SK-N-SH (cell line): ENCODE measurements at regions not wholly inside any gene's neighbourhood (a gene's known extent, or its start where the extent isn't known, plus 50 kb on each side); places are given as distances from the start of the nearest gene placed in this dataset.

ENCODE experiments used
- CTCF ChIA-PET: fragments of 300-600, 350-600 bp; formaldehyde crosslinking; extraction: SDS; loops from one replicate; lab custom pipeline; 2021; lab: Yijun Ruan, JAX
- POLR2A ChIA-PET: fragments of 350-600 bp; sonication (Branson Sonifier 250); formaldehyde crosslinking; extraction: SDS; loops from one replicate; lab custom pipeline; 2020; ENCODE audit warnings: antibody characterized with exemption, inconsistent platforms; lab: Yijun Ruan, JAX
- DNase-seq: peaks from one replicate; pipeline ENCODE4 v3.0.0; 2012
- H2AFZ ChIP-seq: fragments of 200-600 bp; sonication (generic); 2 replicates; pipeline ENCODE4 v1.8.1; 2016; ENCODE audit warnings: antibody characterized with exemption, mild to moderate bottlenecking, low read depth
- H3F3A ChIP-seq: fragments of 200-600 bp; sonication (generic); replicated peaks from 2 replicates; pipeline ENCODE3; 2016; ENCODE audit warnings: antibody characterized with exemption, mild to moderate bottlenecking; ENCODE audit not compliant: insufficient read depth
- H3K27ac ChIP-seq, 2 experiments: fragments of 200-500 bp in 1 of 2; fragments of 200-600 bp in 1 of 2; sonication (Bioruptor generic) in 1 of 2; sonication (generic), shearing (Covaris generic) in 1 of 2; 2 replicates each; pipeline versions ENCODE4 v1.5.1 to v1.6.1; 2014 to 2016; ENCODE audit warnings: low read depth in 2 of 2, inconsistent platforms in 1 of 2, low read length in 1 of 2, mild to moderate bottlenecking in 1 of 2, mixed read lengths in 1 of 2
- H3K27me3 ChIP-seq: fragments of 200-600 bp; sonication (generic), shearing (Covaris generic); 2 replicates; pipeline ENCODE4 v1.6.1; 2016; ENCODE audit warnings: mixed run types; ENCODE audit not compliant: insufficient read depth
- H3K36me3 ChIP-seq, 2 experiments: fragments of 200-500 bp in 1 of 2; fragments of 200-600 bp in 1 of 2; sonication (Bioruptor generic) in 1 of 2; sonication (generic) in 1 of 2; replicated peaks in 1 of 2; 2 replicates each; pipeline versions ENCODE3 to v1.5.1; 2014 to 2016; ENCODE audit warnings: low read length in 1 of 2, mild to moderate bottlenecking in 1 of 2; ENCODE audit not compliant: insufficient read depth in 2 of 2, control insufficient read depth in 1 of 2
- H3K4me1 ChIP-seq, 2 experiments: fragments of 200-500 bp in 1 of 2; fragments of 200-600 bp in 1 of 2; sonication (Bioruptor generic) in 1 of 2; sonication (generic), shearing (Covaris generic) in 1 of 2; 2 replicates each; pipeline versions ENCODE4 v1.5.1 to v1.6.1; 2014 to 2016; ENCODE audit warnings: low read depth in 1 of 2, low read length in 1 of 2, mixed run types in 1 of 2; ENCODE audit not compliant: insufficient read depth in 2 of 2, control insufficient read depth in 1 of 2
- H3K4me2 ChIP-seq: fragments of 200-600 bp; sonication (generic), shearing (Covaris generic); 2 replicates; pipeline ENCODE4 v1.6.1; 2017; ENCODE audit warnings: mixed run types
- H3K4me3 ChIP-seq, 2 experiments: fragments of 200-500 bp in 1 of 2; fragments of 200-600 bp in 1 of 2; sonication (Bioruptor generic) in 1 of 2; sonication (generic), shearing (Covaris generic) in 1 of 2; 2 replicates each; pipeline versions ENCODE4 v1.5.1 to v1.8.1; 2014 to 2016; ENCODE audit warnings: low read depth in 2 of 2, inconsistent platforms in 1 of 2, low read length in 1 of 2, mild to moderate bottlenecking in 1 of 2, mixed read lengths in 1 of 2, moderate library complexity in 1 of 2
- H3K79me2 ChIP-seq: fragments of 200-600 bp; sonication (generic); 2 replicates; pipeline ENCODE4 v1.8.1; 2017; ENCODE audit warnings: mild to moderate bottlenecking; ENCODE audit not compliant: insufficient read depth
- H3K9ac ChIP-seq: fragments of 200-600 bp; sonication (generic); 2 replicates; pipeline ENCODE4 v1.6.1; 2017; ENCODE audit warnings: mixed run types
- H3K9me2 ChIP-seq: fragments of 200-600 bp; sonication (generic); 2 replicates; pipeline ENCODE4 v1.6.1; 2017; ENCODE audit warnings: mixed run types
- H3K9me3 ChIP-seq: fragments of 200-600 bp; sonication (generic); 2 replicates; pipeline ENCODE4 v1.6.1; 2017; ENCODE audit warnings: mixed run types, mild to moderate bottlenecking, moderate library complexity
- H4K20me1 ChIP-seq: fragments of 200-600 bp; sonication (generic); 2 replicates; pipeline ENCODE4 v1.6.1; 2017; ENCODE audit warnings: mild to moderate bottlenecking, mixed run types; ENCODE audit not compliant: insufficient read depth
- CTCF ChIP-seq: fragments of 200-600 bp; sonication (generic); IDR thresholded peaks from 2 replicates; pipeline ENCODE4 v1.6.1; 2017; ENCODE audit warnings: antibody characterized with exemption, mild to moderate bottlenecking, moderate library complexity
- JUND ChIP-seq: IDR thresholded peaks from 2 replicates; pipeline ENCODE4 v1.4.0; 2012
- MXI1 ChIP-seq: IDR thresholded peaks from 2 replicates; pipeline ENCODE4 v1.6.1; 2012; ENCODE audit warnings: mild to moderate bottlenecking, low read depth, low read length, improper control_type of control experiment
- POLR2AphosphoS5 ChIP-seq: IDR thresholded peaks from 2 replicates; pipeline ENCODE4 v1.6.1; 2012; ENCODE audit warnings: low read depth, low read length
- RCOR1 ChIP-seq: fragments of 150-350 bp; IDR thresholded peaks from 2 replicates; pipeline ENCODE4 v1.6.1; 2017; ENCODE audit warnings: antibody characterized with exemption, low read length
- REST ChIP-seq: IDR thresholded peaks from 2 replicates; pipeline ENCODE4 v1.6.1; 2012; ENCODE audit warnings: mild to moderate bottlenecking, low read depth, low read length, moderate library complexity
- RFX5 ChIP-seq: IDR thresholded peaks from 2 replicates; pipeline ENCODE4 v1.6.1; 2012; ENCODE audit warnings: mild to moderate bottlenecking, improper control_type of control experiment, low read length
- WGBS: methylation state at CpG from one replicate; pipeline ENCODE4 v1.1.6; 2017; ENCODE audit warnings: low lambda C conversion rate; 5-methylcytosine and 5-hydroxymethylcytosine counted together

GRCh38 chr9:109859447-109859846, 79.4 kb downstream of the PALM2AKAP2 start:
- H4K20me1 ChIP-seq = peaks cover 43% of the 10 kb centered on the region
- no peak overlapping the region for H2AFZ ChIP-seq
- no peaks in the 10 kb centered on the region for H3K36me3 ChIP-seq
- H3K79me2 ChIP-seq = peaks cover 78% of the 10 kb centered on the region
- no peak overlapping the region for H3K4me2 ChIP-seq
- POLR2A ChIA-PET = no interaction called here
- H3K9me2 ChIP-seq = no peaks in the 10 kb centered on the region
- H3F3A ChIP-seq = no peaks in the 10 kb centered on the region
- CTCF ChIA-PET = interaction anchor here (1.1 to 1.5 kb wide), 2 partner anchors 44 to 294 kb away, joined by 3 read pairs; no protein-coding TSS in a partner anchor
- 45% methylated on average over 2 of the region's 2 CpGs for WGBS
- H3K4me1 ChIP-seq = no peaks in the 10 kb centered on the region; a peak in 2 of 4 replicates
- H3K9me3 ChIP-seq = no peaks in the 10 kb centered on the region
- H3K27ac ChIP-seq = no peak overlapping the region
- H3K4me3 ChIP-seq = no peak overlapping the region
- H3K9ac ChIP-seq = no peak overlapping the region
- no peak for DNase-seq
- no peak for TF ChIP-seq POLR2AphosphoS5
- TF ChIP-seq CTCF = peak; percentile 44
- no peaks in the 10 kb centered on the region for H3K27me3 ChIP-seq

GRCh38 chr9:109860521-109860920, 80.5 kb downstream of the PALM2AKAP2 start:
- no peak overlapping the region for H3K4me2 ChIP-seq
- H3K9me2 ChIP-seq = no peaks in the 10 kb centered on the region
- H3K9ac ChIP-seq = no peak overlapping the region
- H3F3A ChIP-seq = no peaks in the 10 kb centered on the region
- 22% methylated on average over 2 of the region's 2 CpGs for WGBS
- H2AFZ ChIP-seq = no peak overlapping the region
- H3K4me1 ChIP-seq = no peaks in the 10 kb centered on the region; a peak in 2 of 4 replicates
- no peak for DNase-seq
- peaks cover 81% of the 10 kb centered on the region for H3K79me2 ChIP-seq
- no peaks in the 10 kb centered on the region for H3K36me3 ChIP-seq
- ChIA-PET CTCF (interaction anchor here (1.5 kb wide), 1 partner anchor 293 kb away, joined by 3 read pairs; no protein-coding TSS in a partner anchor), POLR2A (no interaction called here)
- no peaks in the 10 kb centered on the region for H3K27me3 ChIP-seq
- no peaks in the 10 kb centered on the region for H3K9me3 ChIP-seq
- TF ChIP-seq REST (no peak), MXI1 (no peak), JUND (no peak), RFX5 (no peak), RCOR1 (no peak)
- H4K20me1 ChIP-seq = peaks cover 42% of the 10 kb centered on the region
- H3K4me3 ChIP-seq = no peak overlapping the region
- no peak overlapping the region for H3K27ac ChIP-seq
